Esophagus squamous epithelium (tissue), 5 donors: ENCODE measurements at regions not wholly inside any gene's neighbourhood (a gene's known extent, or its start where the extent isn't known, plus 50 kb on each side); places are given as distances from the start of the nearest gene placed in this dataset.

Experiments used
- DNase-seq: peaks from one replicate; lab custom pipeline; 2025; lab: John Stamatoyannopoulos, UW
- H3K27ac ChIP-seq, 4 donors: fragments of 200-600 bp; sonication (generic); one replicate each; pipeline ENCODE4 v1.5.1; 2016 to 2019; ENCODE audit warnings: mild to moderate bottlenecking in 1 of 4
- H3K27me3 ChIP-seq, 4 donors: fragments of 200-600 bp; sonication (generic); 1 replicate in 3 of 4; 2 replicates in 1 of 4; pipeline versions ENCODE4 v1.5.1 to v1.6.0; 2017 to 2021; ENCODE audit warnings: antibody characterized with exemption in 1 of 4
- H3K36me3 ChIP-seq, 3 donors: fragments of 200-600 bp; sonication (generic); one replicate each; pipeline ENCODE4 v1.5.1; 2016 to 2019
- H3K4me1 ChIP-seq, 3 donors: fragments of 200-600 bp; sonication (generic); one replicate each; pipeline ENCODE4 v1.5.1; 2017 to 2019
- H3K4me3 ChIP-seq, 4 donors: fragments of 200-600 bp; sonication (generic); 1 replicate in 3 of 4; 2 replicates in 1 of 4; pipeline ENCODE4 v1.5.1; 2016 to 2019; ENCODE audit warnings: mild to moderate bottlenecking in 2 of 4, moderate library complexity in 1 of 4
- H3K9me3 ChIP-seq, 3 donors: fragments of 200-600 bp; sonication (generic); one replicate each; pipeline ENCODE4 v1.5.1; 2016 to 2019
- CTCF ChIP-seq, 6 experiments: fragments of 450-650 bp in 4 of 6; fragments of 200-600 bp in 2 of 6; sonication (generic) in 2 of 6; IDR thresholded peaks; one replicate each; pipeline ENCODE4 v1.5.1; 2016 to 2019; ENCODE audit warnings: antibody characterized with exemption in 6 of 6, mild to moderate bottlenecking in 4 of 6, moderate library complexity in 4 of 6
- POLR2A ChIP-seq, 4 donors: fragments of 450-650 bp; IDR thresholded peaks; one replicate each; pipeline ENCODE4 v1.6.1; 2017; ENCODE audit warnings: antibody characterized with exemption in 4 of 4, mild to moderate bottlenecking in 4 of 4, moderate library complexity in 3 of 4
- WGBS, 2 donors: methylation state at CpG; one replicate each; pipeline ENCODE4 v1.1.5; 2018; 5-methylcytosine and 5-hydroxymethylcytosine counted together
- intact Hi-C: fragments of 100-400 bp; cut with DNase I; formaldehyde crosslinking; loops from one replicate; pipeline ENCODE4 v1.15.0; 2022
- donor health status: DM: yes; HTN: yes; CAD: no.

DNA sequence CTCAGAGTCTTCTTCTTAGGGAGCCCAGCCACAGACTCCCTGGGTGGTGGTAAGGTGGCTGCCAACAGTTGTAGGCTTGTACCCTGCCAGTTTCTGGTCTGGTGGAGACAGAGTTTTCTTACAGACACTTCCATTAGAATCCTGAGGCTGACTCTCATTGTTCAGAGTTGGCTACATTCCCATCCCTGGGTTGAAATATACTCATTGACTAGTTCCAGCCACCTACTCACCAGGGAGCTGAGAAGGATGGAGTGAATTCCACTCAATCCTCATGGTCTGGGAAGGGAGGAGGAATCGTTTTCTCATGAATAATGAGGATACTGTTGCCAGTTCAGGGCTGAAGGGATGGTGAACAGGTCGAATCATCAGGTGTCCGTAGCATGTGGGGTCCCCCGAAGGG lies 226.5 kb upstream of the PROK2 start:
- intact Hi-C loops, result no loop called here
- Histone ChIP-seq H3K4me3 (no peak overlapping the region), H3K4me1 (no peaks in the 10 kb centered on the region), H3K36me3 (no peaks in the 10 kb centered on the region), H3K27me3 (no peaks in the 10 kb centered on the region), H3K27ac (no peak overlapping the region), H3K9me3 (no peaks in the 10 kb centered on the region)
- TF ChIP-seq POLR2A (IDR thresholded peaks at IDR 0.05) (no peak), CTCF (IDR thresholded peaks at IDR 0.05) (no peak)
- 79 to 87% methylated on average over 4 of the region's 4 CpGs for WGBS, 2 donors
- DNase-seq, result no peak

GRCh38 chr3:72009851-72010443 lies 225.0 kb upstream of the PROK2 start:
- Histone ChIP-seq H3K4me1 (no peaks in the 10 kb centered on the region), H3K4me3 (no peak overlapping the region), H3K27me3 (no peaks in the 10 kb centered on the region), H3K9me3 (no peaks in the 10 kb centered on the region), H3K36me3 (no peaks in the 10 kb centered on the region), H3K27ac (no peak overlapping the region)
- 76 to 82% methylated on average over 8 of the region's 8 CpGs for WGBS, 2 donors
- intact Hi-C loops, result no loop called here
- TF ChIP-seq CTCF (IDR thresholded peaks at IDR 0.05) (no peak), POLR2A (IDR thresholded peaks at IDR 0.05) (no peak)
- DNase-seq, result no peak

- Histone ChIP-seq H3K4me3 (no peak overlapping the region), H3K27ac (no peak overlapping the region), H3K27me3 (no peaks in the 10 kb centered on the region), H3K9me3 (no peaks in the 10 kb centered on the region), H3K4me1 (no peaks in the 10 kb centered on the region), H3K36me3 (no peaks in the 10 kb centered on the region)
- DNase-seq, result no peak
- WGBS, 2 donors, result 78 to 91% methylated on average over 4 to 5 of the region's 5 CpGs
- no peak for TF ChIP-seq POLR2A (IDR thresholded peaks at IDR 0.05)
- TF ChIP-seq CTCF (IDR thresholded peaks at IDR 0.05), result no peak
- intact Hi-C loops, result no loop called here
Observed at GRCh38 chr3:72008226-72008996, 223.5 kb upstream of the PROK2 start.

- intact Hi-C loops, result no loop called here
- no peak overlapping the region for H3K4me3 ChIP-seq
- no peaks in the 10 kb centered on the region for H3K4me1 ChIP-seq
- TF ChIP-seq POLR2A (IDR thresholded peaks at IDR 0.05), result no peak
- no peak for TF ChIP-seq CTCF (IDR thresholded peaks at IDR 0.05)
- 84 to 93% methylated on average over 12 of the region's 12 CpGs for WGBS, 2 donors
- H3K27me3 ChIP-seq, result no peaks in the 10 kb centered on the region
- no peak for DNase-seq
- H3K36me3 ChIP-seq, result no peaks in the 10 kb centered on the region
- no peaks in the 10 kb centered on the region for H3K9me3 ChIP-seq
- H3K27ac ChIP-seq, result no peak overlapping the region
Observed at GRCh38 chr3:72006631-72007556, 221.9 kb upstream of the PROK2 start.
